SK-N-SH treated with all-trans-retinoic acid at 6 μM for 48 hours (cell line): ENCODE measurements at regions not wholly inside any gene's neighbourhood (a gene's known extent, or its start where the extent isn't known, plus 50 kb on each side); places are given as distances from the start of the nearest gene placed in this dataset.

Experiments used
- GLIS3 ChIP-seq: fragments of 250-450 bp; sonication (Bioruptor Pico); IDR thresholded peaks from 2 replicates; pipeline ENCODE4 v1.5.0; 2020; ENCODE audit warnings: mild to moderate bottlenecking, moderate library complexity
- POU6F1 ChIP-seq: fragments of 250-450 bp; sonication (Bioruptor Pico); IDR thresholded peaks from 2 replicates; pipeline ENCODE4 v1.8.0; 2021; ENCODE audit warnings: low read depth, mild to moderate bottlenecking, moderate library complexity, borderline replicate concordance

GRCh38 chr13:103908274-103908673, 842.1 kb upstream of the SLC10A2 start:
- TF ChIP-seq GLIS3 (no peak), POU6F1 (CRISPR knock-in tag) (no peak)
